SK-N-MC (cell line): ENCODE measurements at regions not wholly inside any gene's neighbourhood (a gene's known extent, or its start where the extent isn't known, plus 50 kb on each side); places are given as distances from the start of the nearest gene placed in this dataset.

Source experiments
- EZH2 ChIP-seq: fragments of 200-600 bp; sonication (generic); IDR thresholded peaks from one replicate; pipeline ENCODE4 v1.6.1; 2017; ENCODE audit warnings: antibody characterized with exemption
- POLR2AphosphoS5 ChIP-seq: IDR thresholded peaks from 2 replicates; pipeline ENCODE4 v1.6.1; 2012; ENCODE audit warnings: mild to moderate bottlenecking, low read depth, low read length, borderline replicate concordance

- TF ChIP-seq EZH2 (no peak), POLR2AphosphoS5 (no peak)
These were observed 165.8 kb downstream of the FBXO15 start for GRCh38 chr18:73981796-73982195.
